GM21390 (cell line): ENCODE measurements at regions not wholly inside any gene's neighbourhood (a gene's known extent, or its start where the extent isn't known, plus 50 kb on each side); places are given as distances from the start of the nearest gene placed in this dataset.

Source experiments
- ATAC-seq: cut with Tn5 transposase; IDR thresholded peaks from one replicate; pipeline ENCODE4 v1.9.1; 2021; ENCODE audit not compliant: unreplicated experiment

DNA sequence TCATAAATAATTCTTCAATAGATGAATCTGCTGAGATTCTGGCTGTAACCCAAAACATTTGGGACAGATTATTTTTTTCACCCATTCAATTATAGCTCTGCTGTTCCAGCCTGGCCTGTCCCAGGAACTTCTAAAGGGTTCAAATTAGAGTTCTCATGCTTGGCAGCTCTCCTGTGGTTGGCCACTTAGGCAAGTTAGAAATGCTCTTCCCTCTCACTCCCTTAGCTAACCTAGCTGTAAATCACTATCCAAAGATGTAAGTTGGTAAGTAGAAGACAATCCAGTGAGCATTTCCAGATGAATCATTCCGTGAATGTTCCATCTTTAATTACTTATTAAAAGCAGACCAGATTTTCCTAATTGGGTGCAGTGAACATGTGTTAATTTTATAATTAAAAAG is 760.4 kb upstream of the TBX3 start:
- no peak for ATAC-seq

DNA sequence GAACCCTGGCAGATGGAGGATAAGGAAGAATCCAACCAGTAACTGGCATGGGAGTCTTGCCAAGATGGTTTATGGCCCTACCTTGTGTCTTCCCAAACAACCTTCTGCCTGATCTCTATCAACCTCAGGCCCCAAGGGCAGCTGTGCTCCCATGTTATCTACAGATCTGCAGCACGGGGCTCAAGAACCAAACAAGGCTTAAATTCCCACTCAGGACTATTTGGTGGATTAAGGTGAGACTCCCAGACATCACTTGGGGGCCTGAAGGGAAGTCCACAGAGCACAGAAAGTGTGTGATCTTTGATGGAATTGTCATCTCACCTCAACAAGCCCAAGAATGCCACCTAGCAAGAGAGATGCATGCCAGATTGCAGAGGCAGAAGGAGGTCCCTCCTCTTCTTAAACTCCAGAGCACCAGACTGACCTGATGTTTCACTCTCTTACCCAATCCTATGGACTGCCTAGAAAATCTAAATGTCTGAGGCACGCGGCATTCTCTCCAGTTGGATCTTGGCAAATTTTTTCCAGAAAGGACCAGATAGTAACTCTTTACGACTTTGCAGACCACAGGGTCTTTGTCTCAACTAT is 759.5 kb upstream of the TBX3 start:
- no peak for ATAC-seq

DNA sequence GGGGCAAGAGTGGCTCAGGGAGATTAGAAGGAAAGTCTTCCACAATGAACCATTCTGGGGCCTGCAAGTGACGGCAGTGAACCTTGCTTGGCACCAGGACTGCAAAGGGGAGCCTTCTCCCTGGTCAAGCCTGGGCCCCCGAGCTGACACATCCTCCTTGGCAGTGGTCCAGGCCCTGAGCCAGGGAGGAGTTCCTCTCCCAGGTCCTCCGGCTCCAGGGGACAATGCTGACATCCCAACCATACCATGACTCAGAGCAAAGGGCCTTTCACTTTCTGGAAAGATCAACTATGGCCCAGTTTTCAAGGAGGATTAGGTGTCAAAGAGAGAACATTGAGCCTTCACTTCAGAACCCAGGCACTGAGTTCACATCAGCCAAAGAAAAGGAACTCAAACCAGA is 756.5 kb upstream of the TBX3 start:
- no peak for ATAC-seq

DNA sequence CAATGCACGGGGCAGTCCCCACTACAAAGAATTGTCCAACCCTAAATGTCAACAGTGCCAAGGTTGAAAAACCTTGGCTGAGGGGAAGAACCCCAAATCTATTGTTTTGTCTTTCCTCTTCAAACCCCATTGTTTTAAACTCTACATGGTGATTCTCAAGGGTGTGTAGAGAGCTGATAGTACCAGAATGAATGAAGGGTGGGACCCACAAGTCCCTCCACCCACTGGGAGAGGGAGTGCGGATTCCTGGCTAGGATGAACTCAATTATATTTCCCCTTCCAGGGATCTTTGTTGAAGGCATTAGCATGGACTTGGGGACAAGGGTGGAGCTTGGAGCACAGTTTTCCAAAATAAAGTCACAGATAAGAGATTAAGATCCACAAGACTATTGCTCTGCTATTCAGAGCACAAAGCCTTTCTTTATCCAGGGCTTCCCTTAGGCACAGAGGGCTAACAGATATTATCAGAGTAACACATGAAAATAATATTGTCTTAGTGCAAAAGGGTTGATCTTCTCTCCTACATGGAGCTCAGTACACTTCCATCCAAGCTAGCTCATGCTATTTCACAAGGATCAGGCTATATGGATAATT is 755.1 kb upstream of the TBX3 start:
- ATAC-seq: no peak

DNA sequence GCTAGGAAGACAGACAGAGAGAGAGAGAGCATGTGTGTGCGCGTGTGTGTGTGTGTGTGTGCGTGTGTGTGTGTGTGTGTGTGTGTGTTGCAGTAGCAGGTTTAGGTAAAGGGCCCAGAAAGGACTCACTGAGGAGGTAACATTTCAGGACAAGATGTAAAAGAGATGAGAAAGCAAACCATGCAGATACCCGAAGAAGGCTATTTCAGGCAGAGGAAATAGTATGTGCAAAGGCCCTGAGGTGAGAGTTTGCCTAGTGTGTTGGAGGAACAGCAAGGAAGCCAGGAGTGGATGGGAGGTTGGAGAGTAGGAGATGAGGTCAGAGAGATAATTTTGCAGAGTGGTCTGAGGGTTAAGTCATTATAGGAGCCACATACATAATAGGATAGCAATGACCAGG is 754.3 kb upstream of the TBX3 start:
- no peak for ATAC-seq

GRCh38 chr12:115437061-115437567 is 753.1 kb upstream of the TBX3 start:
- no peak for ATAC-seq

GRCh38 chr12:115433014-115433634 is 749.1 kb upstream of the TBX3 start:
- ATAC-seq: no peak

GRCh38 chr12:115430636-115431035 is 746.7 kb upstream of the TBX3 start:
- no peak for ATAC-seq

- ATAC-seq: no peak
These were observed 742.8 kb upstream of the TBX3 start for GRCh38 chr12:115426732-115427131.

- ATAC-seq: no peak
These were observed 740.0 kb upstream of the TBX3 start for GRCh38 chr12:115424003-115424402.

DNA sequence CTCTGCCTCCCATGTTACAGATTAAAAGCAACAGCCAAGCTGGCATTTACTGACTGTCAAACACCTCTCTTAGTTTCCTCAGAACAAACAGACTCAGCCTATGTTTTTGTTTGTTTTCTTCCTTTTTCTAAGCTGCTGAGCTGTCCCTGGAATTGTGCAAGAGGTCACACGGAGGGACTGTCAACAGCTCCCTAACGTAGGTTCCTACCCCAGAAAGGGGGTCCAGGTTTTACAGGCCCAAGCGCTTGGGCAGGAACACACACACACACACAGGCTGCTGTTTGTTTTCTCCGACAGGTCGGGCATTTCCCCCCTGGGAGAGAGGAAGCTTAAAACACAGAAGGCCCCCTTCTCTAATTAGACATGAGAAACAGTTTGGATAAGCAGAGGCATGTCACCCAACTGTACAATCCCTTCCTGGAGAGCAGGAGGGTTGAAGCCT is 739.6 kb upstream of the TBX3 start:
- ATAC-seq: no peak

GRCh38 chr12:115422845-115423545 is 739.0 kb upstream of the TBX3 start:
- no peak for ATAC-seq

DNA sequence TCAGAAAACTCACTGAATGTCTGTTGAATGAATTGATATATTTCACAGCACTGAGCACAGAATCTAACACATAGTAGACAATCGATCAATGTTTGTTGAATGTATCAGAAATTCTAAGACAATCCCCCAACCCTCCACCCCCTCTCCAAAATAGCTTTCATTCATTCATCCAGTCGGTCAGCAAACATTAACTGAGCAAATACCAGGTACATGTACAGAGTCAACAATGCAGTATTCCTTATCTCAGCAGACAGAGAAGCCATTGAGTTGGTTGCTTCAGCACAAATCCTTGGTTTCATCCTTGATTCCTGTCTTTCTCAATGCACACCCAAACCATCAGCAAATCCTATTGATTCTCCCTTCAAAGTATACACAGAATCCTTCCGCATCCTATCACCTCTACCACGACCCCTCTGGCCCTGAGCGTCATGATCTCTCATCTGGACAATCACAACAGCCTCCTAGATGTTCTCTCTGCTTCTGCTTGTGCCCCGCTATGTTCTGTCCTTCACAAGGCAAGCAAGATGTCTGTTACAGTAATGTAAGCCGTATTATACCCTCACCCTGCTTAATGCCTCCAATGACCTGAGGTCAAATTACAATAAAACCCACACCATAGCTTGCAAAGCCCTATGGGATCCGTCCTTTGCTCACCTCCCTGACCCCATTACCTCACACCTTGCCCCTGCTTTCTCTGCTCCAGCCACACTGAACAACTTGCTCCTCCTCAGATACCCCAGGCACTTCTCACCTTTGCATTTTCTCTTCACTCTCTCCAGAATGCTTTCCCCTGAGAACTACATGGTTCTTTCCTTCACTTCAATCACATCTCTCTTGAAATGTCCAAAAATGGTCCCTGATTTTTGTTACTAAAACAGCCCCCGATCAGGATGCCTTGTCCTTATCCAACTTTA is 738.1 kb upstream of the TBX3 start:
- no peak for ATAC-seq

- ATAC-seq: no peak
These were observed 737.4 kb upstream of the TBX3 start for GRCh38 chr12:115421350-115421749.

- no peak for ATAC-seq
These were observed 735.2 kb upstream of the TBX3 start for GRCh38 chr12:115419145-115419646.

- no peak for ATAC-seq
These were observed 733.6 kb upstream of the TBX3 start for GRCh38 chr12:115417610-115418009.

GRCh38 chr12:115416869-115417268 is 732.9 kb upstream of the TBX3 start:
- ATAC-seq: no peak

DNA sequence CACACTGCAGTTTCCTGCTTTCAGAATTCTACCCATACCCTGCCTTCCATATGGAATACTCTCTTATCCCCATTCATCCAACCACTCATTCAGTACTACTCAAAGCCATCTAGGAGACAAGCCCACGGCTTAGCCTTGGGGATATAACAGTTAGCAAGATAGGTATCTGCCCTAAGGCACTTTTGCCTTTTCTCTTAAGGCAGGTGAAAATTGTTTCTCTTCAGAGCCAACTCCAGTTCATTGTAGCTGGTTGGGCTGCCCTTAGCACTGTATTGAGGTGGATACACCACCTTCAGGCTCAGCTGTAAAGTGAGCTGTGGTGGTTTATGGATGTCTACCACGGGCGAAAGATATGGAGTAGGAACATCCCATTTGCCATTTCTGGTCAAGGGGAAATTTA is 729.7 kb upstream of the TBX3 start:
- no peak for ATAC-seq

DNA sequence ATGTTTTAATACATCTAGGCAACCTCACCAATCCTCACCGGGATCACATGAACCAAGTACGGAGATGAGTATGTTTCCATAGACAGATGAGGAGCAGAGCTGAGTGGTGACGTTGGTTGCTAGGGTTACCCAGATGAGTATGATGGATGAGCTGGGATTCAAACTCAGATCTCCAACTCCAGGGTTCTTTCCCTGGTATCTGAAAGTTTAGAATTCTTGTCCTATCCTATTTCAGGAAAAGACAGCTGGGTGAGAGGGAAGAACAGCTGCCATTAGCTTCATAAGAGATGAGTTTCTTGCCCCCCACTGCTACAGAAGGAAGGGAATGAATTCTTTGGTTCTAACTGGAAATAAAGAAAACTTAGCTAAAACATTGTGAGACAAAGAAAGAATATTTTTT is 728.9 kb upstream of the TBX3 start:
- ATAC-seq: no peak

DNA sequence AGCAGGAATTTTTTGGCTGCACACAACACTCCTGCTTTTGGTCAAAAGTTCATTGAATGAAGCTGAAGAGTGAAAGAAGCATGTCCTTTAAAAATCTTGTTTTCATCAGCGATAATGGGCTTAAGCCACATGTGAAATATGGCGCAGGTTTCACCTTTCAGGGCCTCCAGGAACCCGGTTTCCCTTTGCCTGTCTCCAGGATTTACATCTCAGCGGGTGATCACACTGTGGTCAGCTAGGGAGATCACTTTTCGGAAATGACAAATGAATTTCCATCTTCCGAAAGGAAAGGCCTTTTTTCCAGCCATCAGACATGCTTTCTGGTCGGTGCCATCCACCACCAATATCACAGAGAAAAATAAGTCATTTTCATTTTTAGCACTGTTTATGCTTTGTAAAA is 727.1 kb upstream of the TBX3 start:
- no peak for ATAC-seq

- no peak for ATAC-seq
These were observed 724.7 kb upstream of the TBX3 start for GRCh38 chr12:115408642-115409041.
